Mucosa of descending colon (tissue), 3 donors: ENCODE measurements at regions not wholly inside any gene's neighbourhood (a gene's known extent, or its start where the extent isn't known, plus 50 kb on each side); places are given as distances from the start of the nearest gene placed in this dataset.

ENCODE experiments used
- ATAC-seq: fragments of 200-7000 bp; cut with Tn5 transposase; one replicate; pipeline ENCODE4 v1.9.1; 2020; ENCODE audit warnings: mild to moderate bottlenecking, moderate library complexity
- DNase-seq, 3 donors: peaks; one replicate each; pipeline ENCODE4 v3.0.0-alpha.2; 2020
- H3K36me3 ChIP-seq: fragments of 200-600 bp; one replicate; pipeline ENCODE4 v1.8.0; 2021; ENCODE audit warnings: low read depth, mild to moderate bottlenecking
- H3K4me1 ChIP-seq: fragments of 200-600 bp; one replicate; pipeline ENCODE4 v1.8.0; 2021; ENCODE audit warnings: low read depth, mild to moderate bottlenecking
- H3K4me3 ChIP-seq: fragments of 200-600 bp; one replicate; pipeline ENCODE4 v1.8.0; 2021; ENCODE audit warnings: mild to moderate bottlenecking
- H3K9me3 ChIP-seq: fragments of 200-600 bp; one replicate; pipeline ENCODE4 v1.8.0; 2021; ENCODE audit warnings: mild to moderate bottlenecking
- intact Hi-C, 2 donors: fragments of 100-400 bp; cut with DNase I in 1 of 2; cut with micrococcal nuclease in 1 of 2; formaldehyde crosslinking; loops; one replicate each; pipeline versions ENCODE4 v1.11.0 to v1.11.1; 2022; cut with DNase I, micrococcal nuclease
- TF ChIP-seq, protein P1 (sequence below): fragments of 200-600 bp; IDR thresholded peaks from one replicate; pipeline ENCODE4 v1.8.0; 2022; ENCODE audit warnings: antibody characterized with exemption, mild to moderate bottlenecking
- donor health status: DM: no; HTN: no; CAD: no; lungs with moderate emphysema.
- donor health status: DM: no; HTN: no; CAD: no.
- donor health status: DM: no; HTN: yes; CAD: no.

DNA sequence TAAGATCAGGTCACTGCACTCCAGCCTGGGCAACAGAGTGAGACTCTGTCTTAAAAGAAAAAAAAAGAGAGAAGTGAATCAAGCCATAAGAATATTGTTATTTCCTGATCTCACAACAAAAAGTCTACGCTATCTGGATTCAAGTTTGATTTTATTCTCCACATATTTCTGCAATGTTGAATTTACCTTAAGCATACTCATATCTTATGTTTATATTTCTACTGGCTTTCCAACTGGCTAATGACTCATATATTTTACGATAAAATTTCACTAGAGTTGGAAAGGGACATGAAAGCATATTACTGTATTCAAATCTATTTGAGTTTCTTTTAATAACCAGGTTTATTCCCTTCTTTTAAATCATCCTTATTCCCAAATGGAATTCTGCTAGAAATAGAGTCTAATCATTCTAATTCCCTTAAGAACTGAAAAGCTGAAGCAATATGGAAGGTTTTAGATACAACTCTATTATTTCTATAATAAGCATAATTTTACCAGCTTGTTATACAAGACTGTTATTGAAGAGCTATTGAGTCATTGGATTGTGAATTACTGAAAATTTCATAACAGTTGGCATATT is 276.9 kb upstream of the HS3ST5 start:
- Histone ChIP-seq H3K4me3 (no peak overlapping the region), H3K36me3 (no peaks in the 10 kb centered on the region), H3K4me1 (no peaks in the 10 kb centered on the region), H3K9me3 (no peaks in the 10 kb centered on the region)
- TF ChIP-seq, protein P1, sequence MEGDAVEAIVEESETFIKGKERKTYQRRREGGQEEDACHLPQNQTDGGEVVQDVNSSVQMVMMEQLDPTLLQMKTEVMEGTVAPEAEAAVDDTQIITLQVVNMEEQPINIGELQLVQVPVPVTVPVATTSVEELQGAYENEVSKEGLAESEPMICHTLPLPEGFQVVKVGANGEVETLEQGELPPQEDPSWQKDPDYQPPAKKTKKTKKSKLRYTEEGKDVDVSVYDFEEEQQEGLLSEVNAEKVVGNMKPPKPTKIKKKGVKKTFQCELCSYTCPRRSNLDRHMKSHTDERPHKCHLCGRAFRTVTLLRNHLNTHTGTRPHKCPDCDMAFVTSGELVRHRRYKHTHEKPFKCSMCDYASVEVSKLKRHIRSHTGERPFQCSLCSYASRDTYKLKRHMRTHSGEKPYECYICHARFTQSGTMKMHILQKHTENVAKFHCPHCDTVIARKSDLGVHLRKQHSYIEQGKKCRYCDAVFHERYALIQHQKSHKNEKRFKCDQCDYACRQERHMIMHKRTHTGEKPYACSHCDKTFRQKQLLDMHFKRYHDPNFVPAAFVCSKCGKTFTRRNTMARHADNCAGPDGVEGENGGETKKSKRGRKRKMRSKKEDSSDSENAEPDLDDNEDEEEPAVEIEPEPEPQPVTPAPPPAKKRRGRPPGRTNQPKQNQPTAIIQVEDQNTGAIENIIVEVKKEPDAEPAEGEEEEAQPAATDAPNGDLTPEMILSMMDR: no peak
- no peak for DNase-seq
- ATAC-seq: no peak
- intact Hi-C loops: no loop called here

DNA sequence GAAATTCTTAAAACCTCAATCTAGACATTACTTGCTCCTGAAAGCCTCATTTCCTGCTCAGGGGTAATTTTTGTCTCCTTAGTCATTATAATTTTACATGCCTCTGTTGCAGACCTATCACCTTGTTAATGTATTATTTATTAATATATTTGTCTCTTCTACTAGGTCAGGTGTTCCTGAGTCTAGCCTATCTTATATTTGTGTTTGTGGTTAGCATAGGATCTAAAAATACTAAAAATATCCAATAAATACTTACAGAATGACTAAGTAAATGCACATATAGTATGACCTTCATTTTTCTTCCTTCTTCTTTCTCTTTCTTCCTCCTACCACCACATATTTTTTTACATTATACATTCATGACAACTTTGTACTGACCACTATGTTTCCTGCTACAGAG is 268.9 kb upstream of the HS3ST5 start:
- DNase-seq: no peak
- ATAC-seq: no peak
- H3K9me3 ChIP-seq: no peaks in the 10 kb centered on the region
- intact Hi-C loops: no loop called here
- no peaks in the 10 kb centered on the region for H3K36me3 ChIP-seq
- TF ChIP-seq, protein P1: no peak
- H3K4me1 ChIP-seq: no peaks in the 10 kb centered on the region
- no peak overlapping the region for H3K4me3 ChIP-seq

DNA sequence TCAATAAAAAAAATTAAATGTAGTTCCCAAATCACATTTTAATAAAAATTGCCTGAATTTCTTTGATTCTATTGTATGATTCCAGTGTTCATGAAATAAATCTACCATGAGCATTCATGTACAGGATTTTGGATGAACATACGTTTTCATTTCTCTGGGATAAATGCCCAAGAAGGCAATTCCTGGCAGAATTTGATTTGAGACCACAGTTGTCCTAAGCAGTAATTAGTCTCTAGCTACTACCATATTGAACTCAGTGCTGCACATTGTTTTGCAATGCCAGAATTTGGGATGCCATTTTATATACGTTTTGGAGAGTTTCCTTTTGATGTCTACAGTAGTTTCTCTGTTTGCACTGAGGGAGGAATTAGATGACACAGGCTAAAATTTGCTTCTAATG is 265.3 kb upstream of the HS3ST5 start:
- ATAC-seq: no peak

DNA sequence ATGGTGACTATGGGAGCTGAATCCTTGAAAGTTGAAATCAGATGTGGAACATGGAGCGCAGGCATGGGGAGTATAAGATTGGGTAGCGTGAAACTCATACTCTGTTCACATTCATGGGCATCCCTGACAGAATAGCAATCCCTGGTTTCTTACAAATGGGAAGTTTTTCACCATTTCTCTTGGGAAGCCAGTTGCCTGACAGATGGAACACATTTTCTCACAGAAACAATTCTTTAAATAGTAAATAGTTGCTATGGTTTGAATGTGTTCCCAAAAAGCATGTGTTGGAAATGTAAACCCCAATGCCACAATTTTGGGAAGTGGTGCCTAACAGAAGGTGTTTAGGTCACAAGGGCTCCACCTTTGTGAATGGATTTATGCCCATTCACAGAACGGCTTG is 262.8 kb upstream of the HS3ST5 start:
- intact Hi-C loops: no loop called here
- H3K9me3 ChIP-seq: no peaks in the 10 kb centered on the region
- no peak for ATAC-seq
- DNase-seq: no peak
- no peak overlapping the region for H3K4me3 ChIP-seq
- no peaks in the 10 kb centered on the region for H3K36me3 ChIP-seq
- TF ChIP-seq, protein P1: no peak
- no peaks in the 10 kb centered on the region for H3K4me1 ChIP-seq

More for the DNA sequence above, 265.3 kb upstream of the HS3ST5 start:
- Histone ChIP-seq H3K4me3 (no peak overlapping the region), H3K9me3 (no peaks in the 10 kb centered on the region), H3K36me3 (no peaks in the 10 kb centered on the region), H3K4me1 (no peaks in the 10 kb centered on the region)
- DNase-seq: no peak
- TF ChIP-seq, protein P1: no peak
- intact Hi-C loops: no loop called here

DNA sequence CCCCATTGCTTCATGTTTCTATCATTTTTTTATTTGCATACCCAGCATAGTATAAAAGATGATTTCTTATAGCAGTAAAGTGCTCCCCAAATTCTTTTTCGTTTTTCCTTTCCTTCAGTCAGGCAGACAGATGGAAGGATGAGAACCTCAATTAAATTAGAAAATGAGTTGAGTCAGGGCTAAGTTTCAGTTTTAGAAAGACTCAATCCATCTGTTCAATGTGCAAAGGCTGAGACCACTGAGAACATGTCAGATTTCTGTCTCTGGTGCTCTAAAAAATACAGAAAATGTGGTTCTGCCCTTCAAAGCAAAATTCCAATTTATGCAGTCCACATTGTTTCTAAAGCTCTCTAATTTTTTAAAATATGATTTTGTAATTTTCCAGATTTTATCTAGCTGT is 257.6 kb upstream of the HS3ST5 start:
- TF ChIP-seq, protein P1: no peak
- no peak for DNase-seq
- Histone ChIP-seq H3K4me1 (no peaks in the 10 kb centered on the region), H3K36me3 (no peaks in the 10 kb centered on the region), H3K9me3 (no peaks in the 10 kb centered on the region), H3K4me3 (no peak overlapping the region)
- ATAC-seq: no peak
- intact Hi-C loops: no loop called here

DNA sequence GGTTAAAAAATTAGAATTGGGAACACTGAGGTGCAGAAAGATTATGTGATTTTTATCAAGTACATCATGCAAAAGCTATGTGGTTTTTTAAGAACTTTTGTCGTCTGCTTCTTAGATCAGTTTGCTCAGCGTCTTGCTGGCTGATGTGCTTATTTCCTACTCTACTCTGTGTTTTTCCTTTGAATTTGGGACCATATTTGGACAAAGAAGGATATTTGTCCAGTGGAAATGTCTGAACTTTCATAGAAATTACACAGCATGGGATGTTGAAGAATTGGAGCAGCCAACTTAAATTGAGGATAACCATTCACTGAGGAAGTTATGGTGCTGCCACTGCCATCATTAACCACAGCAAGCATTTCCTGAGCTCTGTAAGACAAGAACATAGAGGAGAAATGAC is 252.8 kb upstream of the HS3ST5 start:
- TF ChIP-seq, protein P1: no peak
- Histone ChIP-seq H3K4me3 (no peak overlapping the region), H3K4me1 (no peaks in the 10 kb centered on the region), H3K36me3 (no peaks in the 10 kb centered on the region), H3K9me3 (no peaks in the 10 kb centered on the region)
- ATAC-seq (no peak), DNase-seq (no peak)
- intact Hi-C loops: no loop called here
